HepG2 (cell line): ENCODE measurements at regions not wholly inside any gene's neighbourhood (a gene's known extent, or its start where the extent isn't known, plus 50 kb on each side); places are given as distances from the start of the nearest gene placed in this dataset.

ENCODE experiments used
- ASH2L ChIP-seq: fragments of 300-600, 200-600 bp; sonication (generic); IDR thresholded peaks from 2 replicates; pipeline ENCODE4 v1.7.0; 2017; ENCODE audit warnings: low read depth, mild to moderate bottlenecking, moderate library complexity, mixed read lengths, low read length; ENCODE audit not compliant: insufficient read length
- CBX5 ChIP-seq: sonication (generic); formaldehyde crosslinking; IDR thresholded peaks from 2 replicates; pipeline ENCODE4 v1.4.0; 2020; ENCODE audit warnings: missing genetic modification reagents, borderline replicate concordance
- DR1 ChIP-seq: sonication (generic); formaldehyde crosslinking; IDR thresholded peaks from 2 replicates; pipeline ENCODE4 v1.8.0; 2021; ENCODE audit warnings: mild to moderate bottlenecking, missing genetic modification reagents, inconsistent platforms
- EP300 ChIP-seq, 3 experiments: sonication (generic) in 1 of 3; formaldehyde crosslinking in 1 of 3; IDR thresholded peaks; 2 replicates each; pipeline versions ENCODE4 v1.5.1 to v1.6.1; 2011 to 2020; ENCODE audit warnings: low read depth in 2 of 3, low read length in 2 of 3, borderline replicate concordance in 1 of 3, improper control_type of control experiment in 1 of 3, mild to moderate bottlenecking in 1 of 3, missing genetic modification reagents in 1 of 3, moderate library complexity in 1 of 3
- FOXA3 ChIP-seq: IDR thresholded peaks from 2 replicates; pipeline ENCODE4 v1.6.1; 2016; ENCODE audit warnings: missing genetic modification reagents, missing compliant biosample characterization
- HINFP ChIP-seq: sonication (generic); formaldehyde crosslinking; IDR thresholded peaks from 2 replicates; pipeline ENCODE4 v1.4.0; 2020; ENCODE audit warnings: low read depth, mild to moderate bottlenecking, missing genetic modification reagents
- HMG20B ChIP-seq: conservative IDR thresholded peaks from 2 replicates; pipeline ENCODE4 v1.6.1; 2016; ENCODE audit warnings: missing genetic modification reagents, missing compliant biosample characterization
- MED1 ChIP-seq: sonication (generic); formaldehyde crosslinking; IDR thresholded peaks from 2 replicates; pipeline ENCODE4 v1.4.0; 2020; ENCODE audit warnings: missing genetic modification reagents
- NFKBIZ ChIP-seq: IDR thresholded peaks from 2 replicates; pipeline ENCODE4 v1.6.1; 2018; ENCODE audit warnings: missing genetic modification reagents, missing compliant biosample characterization
- NR0B2 ChIP-seq: sonication (generic); formaldehyde crosslinking; IDR thresholded peaks from 2 replicates; pipeline ENCODE4 v1.4.0; 2020; ENCODE audit warnings: mild to moderate bottlenecking, missing genetic modification reagents
- NR2F1 ChIP-seq, 2 experiments: fragments of 450-650 bp in 1 of 2; formaldehyde crosslinking in 1 of 2; IDR thresholded peaks; 2 replicates each; pipeline versions ENCODE4 v1.5.0 to v1.6.1; 2016 to 2020; ENCODE audit warnings: mild to moderate bottlenecking in 1 of 2, missing compliant biosample characterization in 1 of 2, missing genetic modification reagents in 1 of 2, moderate library complexity in 1 of 2
- PAXIP1 ChIP-seq: sonication (generic); formaldehyde crosslinking; conservative IDR thresholded peaks from 2 replicates; pipeline ENCODE4 v1.4.0; 2020; ENCODE audit warnings: mild to moderate bottlenecking, missing genetic modification reagents, moderate library complexity
- PPARG ChIP-seq: conservative IDR thresholded peaks from 2 replicates; pipeline ENCODE4 v1.6.1; 2016; ENCODE audit warnings: missing biosample characterization, missing genetic modification reagents
- RCOR2 ChIP-seq: IDR thresholded peaks from 2 replicates; pipeline ENCODE4 v1.6.1; 2016; ENCODE audit warnings: missing biosample characterization, missing genetic modification reagents
- REPIN1 ChIP-seq: sonication (generic); formaldehyde crosslinking; IDR thresholded peaks from 2 replicates; pipeline ENCODE4 v1.8.0; 2022; ENCODE audit warnings: missing genetic modification reagents, low read depth, mild to moderate bottlenecking, borderline replicate concordance
- SOX13 ChIP-seq, 3 experiments: fragments of 450-650 bp in 1 of 3; sonication (generic) in 1 of 3; formaldehyde crosslinking in 1 of 3; IDR thresholded peaks in 2 of 3; conservative IDR thresholded peaks in 1 of 3; 2 replicates each; pipeline versions ENCODE4 v1.5.0 to v1.6.1; 2016 to 2020; ENCODE audit warnings: antibody characterized with exemption in 1 of 3, mild to moderate bottlenecking in 1 of 3, missing compliant biosample characterization in 1 of 3, missing genetic modification reagents in 1 of 3, moderate library complexity in 1 of 3
- SPEN ChIP-seq: sonication (generic); formaldehyde crosslinking; IDR thresholded peaks from 2 replicates; pipeline ENCODE4 v1.5.1; 2020; ENCODE audit warnings: low read depth, mild to moderate bottlenecking, missing genetic modification reagents
- TOPORS ChIP-seq: sonication (generic); formaldehyde crosslinking; IDR thresholded peaks from 2 replicates; pipeline ENCODE4 v1.8.0; 2023; ENCODE audit warnings: mild to moderate bottlenecking, missing genetic modification reagents
- ZBTB7B ChIP-seq: sonication (generic); formaldehyde crosslinking; IDR thresholded peaks from 2 replicates; pipeline ENCODE4 v1.4.0; 2020; ENCODE audit warnings: missing genetic modification reagents
- ZFX ChIP-seq: sonication (generic); formaldehyde crosslinking; IDR thresholded peaks from 2 replicates; pipeline ENCODE4 v1.4.0; 2020; ENCODE audit warnings: mild to moderate bottlenecking, low read depth, missing genetic modification reagents, moderate library complexity
- ZNF264 ChIP-seq: sonication (generic); formaldehyde crosslinking; IDR thresholded peaks from 2 replicates; pipeline ENCODE4 v1.4.0; 2020; ENCODE audit warnings: missing genetic modification reagents
- ZNF354B ChIP-seq: sonication (generic); formaldehyde crosslinking; IDR thresholded peaks from 2 replicates; pipeline ENCODE4 v1.8.0; 2022; ENCODE audit warnings: mild to moderate bottlenecking, missing genetic modification reagents
- ZSCAN9 ChIP-seq: IDR thresholded peaks from 2 replicates; pipeline ENCODE4 v1.6.1; 2016; ENCODE audit warnings: borderline replicate concordance

GRCh38 chr3:187889601-187890404 is 144.5 kb upstream of the BCL6 start (continued):
- 0 out of 2 replicates have a peak, but pooled peaks have one; percentile 21 for TF ChIP-seq SOX13 (IDR thresholded peaks at IDR 0.05)
- peak in 1 of 2 experiments; percentile 68; a peak in 1 of 4 replicates for TF ChIP-seq SOX13 (CRISPR knock-in tag; conservative IDR thresholded peaks at IDR 0.05 in 1 of 2, IDR thresholded peaks at IDR 0.05 in 1 of 2)
- 0 out of 2 replicates have a peak, but pooled peaks have one; percentile 54 for TF ChIP-seq NFKBIZ (CRISPR knock-in tag)
- TF ChIP-seq HINFP (CRISPR knock-in tag): no peak
- peak; percentile 76; the same call in 1 of the 2 replicates for TF ChIP-seq ZNF264 (CRISPR knock-in tag)
- TF ChIP-seq DR1 (CRISPR knock-in tag): no peak
- TF ChIP-seq REPIN1 (CRISPR knock-in tag): peak; percentile 73; the same call in 1 of the 2 replicates
- TF ChIP-seq ASH2L: peak; percentile 25
- TF ChIP-seq RCOR2 (CRISPR knock-in tag): 0 out of 2 replicates have a peak, but pooled peaks have one; percentile 45
- peak; percentile 20 to 56; a peak in 1 of 4 replicates for TF ChIP-seq EP300 (IDR thresholded peaks at IDR 0.05; ENCODE audit: low read depth in 2 of 2, low read length in 2 of 2)
- TF ChIP-seq EP300 (CRISPR knock-in tag; IDR thresholded peaks at IDR 0.05; ENCODE audit: borderline replicate concordance): 0 out of 2 replicates have a peak, but pooled peaks have one; percentile 20
- peak; percentile 43 to 68; a peak in 2 of 4 replicates for TF ChIP-seq NR2F1 (CRISPR knock-in tag; IDR thresholded peaks at IDR 0.05)
- no peak for TF ChIP-seq NR0B2 (CRISPR knock-in tag)
- peak; percentile 74 for TF ChIP-seq PAXIP1 (CRISPR knock-in tag)
- peak; percentile 74 for TF ChIP-seq MED1 (CRISPR knock-in tag)
- 0 out of 2 replicates have a peak, but pooled peaks have one; percentile 46 for TF ChIP-seq HMG20B (CRISPR knock-in tag)
- TF ChIP-seq ZNF354B (CRISPR knock-in tag): no peak
- TF ChIP-seq TOPORS (CRISPR knock-in tag): 0 out of 2 replicates have a peak, but pooled peaks have one; percentile 47
- peak; percentile 73 for TF ChIP-seq ZFX (CRISPR knock-in tag)
- peak; percentile 93 for TF ChIP-seq PPARG (CRISPR knock-in tag)
- peak; percentile 76; the same call in 1 of the 2 replicates for TF ChIP-seq CBX5 (CRISPR knock-in tag)
- TF ChIP-seq SPEN (CRISPR knock-in tag): peak; percentile 67
- 0 out of 2 replicates have a peak, but pooled peaks have one; percentile 37 for TF ChIP-seq ZSCAN9 (CRISPR knock-in tag)
- TF ChIP-seq FOXA3: peak; percentile 66
- TF ChIP-seq ZBTB7B (CRISPR knock-in tag): peak; percentile 84; the same call in 1 of the 2 replicates
